ENCODE measurements at regions not wholly inside any gene's neighbourhood (a gene's known extent, or its start where the extent isn't known, plus 50 kb on each side); places are given as distances from the start of the nearest gene placed in this dataset.

- TF ChIP-seq, protein P1, sequence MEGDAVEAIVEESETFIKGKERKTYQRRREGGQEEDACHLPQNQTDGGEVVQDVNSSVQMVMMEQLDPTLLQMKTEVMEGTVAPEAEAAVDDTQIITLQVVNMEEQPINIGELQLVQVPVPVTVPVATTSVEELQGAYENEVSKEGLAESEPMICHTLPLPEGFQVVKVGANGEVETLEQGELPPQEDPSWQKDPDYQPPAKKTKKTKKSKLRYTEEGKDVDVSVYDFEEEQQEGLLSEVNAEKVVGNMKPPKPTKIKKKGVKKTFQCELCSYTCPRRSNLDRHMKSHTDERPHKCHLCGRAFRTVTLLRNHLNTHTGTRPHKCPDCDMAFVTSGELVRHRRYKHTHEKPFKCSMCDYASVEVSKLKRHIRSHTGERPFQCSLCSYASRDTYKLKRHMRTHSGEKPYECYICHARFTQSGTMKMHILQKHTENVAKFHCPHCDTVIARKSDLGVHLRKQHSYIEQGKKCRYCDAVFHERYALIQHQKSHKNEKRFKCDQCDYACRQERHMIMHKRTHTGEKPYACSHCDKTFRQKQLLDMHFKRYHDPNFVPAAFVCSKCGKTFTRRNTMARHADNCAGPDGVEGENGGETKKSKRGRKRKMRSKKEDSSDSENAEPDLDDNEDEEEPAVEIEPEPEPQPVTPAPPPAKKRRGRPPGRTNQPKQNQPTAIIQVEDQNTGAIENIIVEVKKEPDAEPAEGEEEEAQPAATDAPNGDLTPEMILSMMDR (IDR thresholded peaks at IDR 0.05) = no peak
- TF ChIP-seq POLR2A (IDR thresholded peaks at IDR 0.05; ENCODE audit: low read depth) (no peak), EP300 (IDR thresholded peaks at IDR 0.05) (no peak), POLR2AphosphoS5 (IDR thresholded peaks at IDR 0.05) (no peak)
Measured at GRCh38 chr10:105339669-105340068, 698.6 kb downstream of the SORCS3 start.

All from esophagus muscularis mucosa (tissue), 4 donors.